VCaP (cell line): ENCODE measurements at regions not wholly inside any gene's neighbourhood (a gene's known extent, or its start where the extent isn't known, plus 50 kb on each side); places are given as distances from the start of the nearest gene placed in this dataset.
"Not testable (repeated sequence)": the region's sequence is repeated elsewhere in the genome, so short reads cannot be mapped to it uniquely, and the experiment has no call there.

Experiments
- H3K27ac ChIP-seq: fragments of 450-650 bp; 2 replicates; pipeline ENCODE4 v1.5.1; 2017
- CTCF ChIP-seq: fragments of 450-650 bp; conservative IDR thresholded peaks from 2 replicates; pipeline ENCODE4 v1.5.1; 2017; ENCODE audit warnings: mild to moderate bottlenecking, moderate library complexity

- H3K27ac ChIP-seq: no peak overlapping the region
- no peak for TF ChIP-seq CTCF
Observed at GRCh38 chr10:37563715-37564108, 293.7 kb downstream of the ZNF248 start.

DNA sequence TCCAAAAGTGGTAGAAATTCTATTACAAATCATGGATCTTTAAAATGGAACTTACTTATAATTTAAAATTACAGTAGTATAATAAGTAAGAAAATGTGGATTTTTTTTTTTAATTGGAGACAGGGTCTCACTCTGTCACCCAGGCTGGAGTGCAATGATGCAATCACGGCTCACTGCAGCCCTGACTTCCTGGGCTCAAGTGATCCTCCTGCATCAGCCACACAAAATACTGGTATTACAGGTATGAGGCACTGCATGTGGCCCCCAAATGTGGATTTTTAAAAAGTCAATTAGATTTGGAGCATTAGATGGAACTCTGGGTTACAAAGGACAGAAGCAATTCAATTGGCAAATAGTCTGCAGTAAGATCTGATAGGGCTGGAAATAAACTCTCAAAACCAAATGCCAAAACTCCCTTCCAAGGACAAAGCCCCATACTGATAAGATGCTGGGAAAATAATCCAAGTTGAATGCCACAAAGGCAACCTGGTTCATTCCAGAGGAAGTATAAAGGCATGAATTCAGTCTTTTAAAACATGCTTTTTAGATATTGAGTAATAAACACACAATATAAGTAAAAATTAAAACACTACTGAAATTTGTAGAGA lies 294.2 kb downstream of the ZNF248 start:
- no peak overlapping the region for H3K27ac ChIP-seq
- no peak for TF ChIP-seq CTCF

DNA sequence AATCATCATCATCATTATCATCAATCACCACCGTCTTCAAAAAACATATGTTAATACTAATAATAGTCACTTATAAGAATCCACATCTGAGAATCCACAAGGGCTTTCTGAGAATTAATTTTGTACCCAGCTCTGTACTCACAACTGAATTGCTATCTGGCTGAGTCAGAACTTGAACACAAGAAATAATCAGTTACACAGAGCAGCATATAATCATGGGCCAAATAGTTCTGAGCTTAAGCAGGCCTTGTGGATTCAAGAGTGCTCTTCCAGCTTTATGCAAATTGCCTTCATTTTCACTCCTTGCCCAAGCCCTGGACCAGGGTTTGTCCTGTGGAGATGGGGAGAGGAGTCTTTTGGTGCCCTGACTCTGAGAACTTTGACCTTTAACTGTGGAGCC lies 304.5 kb downstream of the ZNF248 start:
- TF ChIP-seq CTCF: no peak
- no peak overlapping the region for H3K27ac ChIP-seq

- H3K27ac ChIP-seq: no peak overlapping the region
- TF ChIP-seq CTCF: no peak
Observed at GRCh38 chr10:37549054-37549453, 308.4 kb downstream of the ZNF248 start.

- no peak overlapping the region for H3K27ac ChIP-seq
- TF ChIP-seq CTCF: no peak
Observed at GRCh38 chr10:37535459-37536246, 321.8 kb downstream of the ZNF248 start.

DNA sequence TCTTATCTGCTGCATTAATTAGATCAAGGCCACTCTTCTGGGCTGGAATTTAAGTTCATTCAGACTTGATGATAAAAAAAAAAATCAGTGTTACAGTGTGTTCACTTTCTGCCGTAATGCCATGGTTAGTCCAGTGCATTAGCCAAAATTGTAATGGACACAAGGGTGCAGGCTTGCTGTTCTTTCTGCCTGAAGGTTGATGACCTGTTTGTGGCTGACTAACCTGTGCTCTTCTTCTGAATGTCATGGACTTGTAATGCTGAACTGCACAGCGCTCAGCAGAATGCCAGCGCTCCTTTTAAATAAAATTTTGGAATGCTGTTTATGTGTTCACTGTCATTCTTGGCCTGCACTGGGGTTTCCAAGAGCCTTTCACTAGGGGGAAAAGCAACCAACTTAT lies 323.2 kb downstream of the ZNF248 start:
- TF ChIP-seq CTCF: no peak
- no peak overlapping the region for H3K27ac ChIP-seq

- not testable (repeated sequence) for H3K27ac ChIP-seq
- TF ChIP-seq CTCF: peak; percentile 58
Observed at GRCh38 chr10:37525410-37525809, 332.0 kb downstream of the ZNF248 start.
